IMR-90 (cell line): ENCODE measurements at regions not wholly inside any gene's neighbourhood (a gene's known extent, or its start where the extent isn't known, plus 50 kb on each side); places are given as distances from the start of the nearest gene placed in this dataset.

ENCODE experiments used
- ATAC-seq: fragments of 200-7000 bp; cut with Tn5 transposase; 2 replicates; pipeline ENCODE4 v1.9.1; 2020; ENCODE audit warnings: low read depth, mild to moderate bottlenecking, moderate library complexity
- BruUV-seq: library from RNA; stranded (reverse); fragments of 400-500 nt; replicated peaks from 2 replicates; lab custom pipeline; 2021; lab: Mats Ljungman, UMichigan
- CTCF ChIA-PET: fragments of 300-600 bp; formaldehyde crosslinking; extraction: SDS; loops from one replicate; lab custom pipeline; 2021; ENCODE audit warnings: antibody characterized with exemption; lab: Yijun Ruan, JAX
- POLR2A ChIA-PET: fragments of 300-600 bp; sonication (Branson Sonifier 250); formaldehyde crosslinking; loops from one replicate; lab custom pipeline; 2022; ENCODE audit warnings: antibody characterized with exemption; ENCODE audit not compliant: unreplicated experiment; lab: Charles Lee
- DNase-seq: peaks from one replicate; pipeline ENCODE4 v3.0.0; 2013
- H2AFZ ChIP-seq: replicated peaks from 2 replicates; pipeline ENCODE3; 2013; ENCODE audit warnings: low read length, mild to moderate bottlenecking; ENCODE audit not compliant: poor library complexity
- H2AK5ac ChIP-seq: 2 replicates; pipeline ENCODE4 v1.6.1; 2013; ENCODE audit warnings: low read depth, low read length, inconsistent platforms
- H2AK9ac ChIP-seq: replicated peaks from 2 replicates; pipeline ENCODE3; 2013; ENCODE audit warnings: mild to moderate bottlenecking, low read depth, low read length, moderate library complexity; ENCODE audit not compliant: poor library complexity
- H2BK120ac ChIP-seq: 2 replicates; pipeline ENCODE4 v1.6.1; 2013; ENCODE audit warnings: low read depth, low read length, inconsistent platforms
- H2BK15ac ChIP-seq: 3 replicates; pipeline ENCODE4 v1.6.1; 2013; ENCODE audit warnings: low read depth, low read length, inconsistent platforms
- H2BK20ac ChIP-seq: 2 replicates; pipeline ENCODE4 v1.6.1; 2013; ENCODE audit warnings: low read depth, mild to moderate bottlenecking, inconsistent platforms, low read length, moderate library complexity
- H2BK5ac ChIP-seq: 2 replicates; pipeline ENCODE4 v1.6.1; 2013; ENCODE audit warnings: mild to moderate bottlenecking, low read depth, low read length, inconsistent platforms; ENCODE audit not compliant: poor library complexity, severe bottlenecking
- H3K14ac ChIP-seq: replicated peaks from 2 replicates; pipeline ENCODE4 v1.6.1; 2013; ENCODE audit warnings: low read depth, low read length, inconsistent platforms
- H3K18ac ChIP-seq: 2 replicates; pipeline ENCODE4 v1.6.1; 2013; ENCODE audit warnings: low read depth, low read length, control low read depth
- H3K23ac ChIP-seq: 2 replicates; pipeline ENCODE4 v1.6.1; 2013; ENCODE audit warnings: low read depth, low read length, inconsistent platforms
- H3K27ac ChIP-seq: 2 replicates; pipeline ENCODE4 v1.5.1; 2013; ENCODE audit warnings: mild to moderate bottlenecking, control low read depth, low read length; ENCODE audit not compliant: insufficient read depth
- H3K27me3 ChIP-seq: 2 replicates; pipeline ENCODE4 v1.6.1; 2013; ENCODE audit warnings: low read length; ENCODE audit not compliant: control insufficient read depth, insufficient read depth
- H3K36me3 ChIP-seq: 2 replicates; pipeline ENCODE4 v1.6.1; 2013; ENCODE audit warnings: low read length, mixed read lengths; ENCODE audit not compliant: control insufficient read depth, insufficient read depth
- H3K4ac ChIP-seq: 2 replicates; pipeline ENCODE4 v1.6.1; 2013; ENCODE audit warnings: low read depth, low read length, inconsistent platforms
- H3K4me1 ChIP-seq: 2 replicates; pipeline ENCODE4 v1.6.1; 2013; ENCODE audit warnings: low read length, mixed read lengths; ENCODE audit not compliant: control insufficient read depth, insufficient read depth
- H3K4me2 ChIP-seq: 2 replicates; pipeline ENCODE4 v1.6.1; 2013; ENCODE audit warnings: low read depth, mild to moderate bottlenecking, control low read depth, low read length, moderate library complexity
- H3K4me3 ChIP-seq: 2 replicates; pipeline ENCODE4 v1.5.1; 2013; ENCODE audit warnings: low read depth, mild to moderate bottlenecking, control low read depth, low read length, moderate library complexity; ENCODE audit not compliant: insufficient read depth
- H3K56ac ChIP-seq: 2 replicates; pipeline ENCODE4 v1.6.1; 2013; ENCODE audit warnings: low read length, inconsistent platforms; ENCODE audit not compliant: insufficient read depth; ENCODE audit errors: extremely low read depth
- H3K79me1 ChIP-seq, 2 experiments: 2 replicates each; pipeline ENCODE4 v1.6.1; 2013; ENCODE audit warnings: low read length in 2 of 2, inconsistent platforms in 1 of 2, low read depth in 1 of 2
- H3K9ac ChIP-seq: 2 replicates; pipeline ENCODE4 v1.6.1; 2013; ENCODE audit warnings: low read depth, low read length, control low read depth
- H3K9me1 ChIP-seq: 2 replicates; pipeline ENCODE4 v1.6.1; 2013; ENCODE audit warnings: low read length, inconsistent platforms; ENCODE audit not compliant: insufficient read depth
- H3K9me3 ChIP-seq: 2 replicates; pipeline ENCODE4 v1.6.1; 2013; ENCODE audit warnings: low read length; ENCODE audit not compliant: control insufficient read depth, insufficient read depth
- H4K20me1 ChIP-seq: 2 replicates; pipeline ENCODE4 v1.6.1; 2013; ENCODE audit warnings: low read length, inconsistent platforms; ENCODE audit not compliant: insufficient read depth
- H4K5ac ChIP-seq: 2 replicates; pipeline ENCODE4 v1.6.1; 2013; ENCODE audit warnings: mild to moderate bottlenecking, low read depth, low read length, control low read depth
- H4K8ac ChIP-seq, 2 experiments: 2 replicates each; pipeline ENCODE4 v1.6.1; 2013; ENCODE audit warnings: low read depth in 2 of 2, low read length in 2 of 2, control low read depth in 1 of 2, inconsistent platforms in 1 of 2
- H4K91ac ChIP-seq: 2 replicates; pipeline ENCODE4 v1.6.1; 2013; ENCODE audit warnings: low read depth, low read length, inconsistent platforms; ENCODE audit not compliant: insufficient read depth
- BHLHE40 ChIP-seq: fragments of 150-350 bp; IDR thresholded peaks from 2 replicates; pipeline ENCODE4 v1.6.1; 2016; ENCODE audit warnings: mild to moderate bottlenecking, low read depth, low read length
- MAFK ChIP-seq: IDR thresholded peaks from 2 replicates; pipeline ENCODE4 v1.6.1; 2012; ENCODE audit warnings: low read depth, low read length, improper control_type of control experiment
- RCOR1 ChIP-seq: IDR thresholded peaks from 2 replicates; pipeline ENCODE4 v1.6.1; 2012; ENCODE audit warnings: mild to moderate bottlenecking, low read length, improper control_type of control experiment; ENCODE audit not compliant: insufficient replicate concordance
- WGBS, 2 experiments: methylation state at CpG; one replicate each; pipeline versions ENCODE4 v1.1.5 to v1.1.7; 2013; ENCODE audit warnings: missing lambda C conversion rate in 2 of 2; ENCODE audit not compliant: insufficient read length in 1 of 2; ENCODE audit errors: extremely low coverage in 2 of 2; 5-methylcytosine and 5-hydroxymethylcytosine counted together
- dilution Hi-C: fragments of 300-500 bp; cut with HindIII; formaldehyde crosslinking; loops from one replicate; pipeline ENCODE4 v1.14.3; 2018; ENCODE audit warnings: low sequenced_read_pairs; ENCODE audit not compliant: unreplicated experiment
- in situ Hi-C: fragments of 300-500 bp; cut with MboI; formaldehyde crosslinking; loops from 3 replicates; pipeline ENCODE4 v1.14.3; 2019; ENCODE audit warnings: low sequenced_read_pairs, inconsistent platforms, mixed read lengths
- intact Hi-C: fragments of 100-400 bp; cut with micrococcal nuclease; formaldehyde crosslinking; loops from 2 replicates; pipeline ENCODE4 v1.10.0; 2022

DNA sequence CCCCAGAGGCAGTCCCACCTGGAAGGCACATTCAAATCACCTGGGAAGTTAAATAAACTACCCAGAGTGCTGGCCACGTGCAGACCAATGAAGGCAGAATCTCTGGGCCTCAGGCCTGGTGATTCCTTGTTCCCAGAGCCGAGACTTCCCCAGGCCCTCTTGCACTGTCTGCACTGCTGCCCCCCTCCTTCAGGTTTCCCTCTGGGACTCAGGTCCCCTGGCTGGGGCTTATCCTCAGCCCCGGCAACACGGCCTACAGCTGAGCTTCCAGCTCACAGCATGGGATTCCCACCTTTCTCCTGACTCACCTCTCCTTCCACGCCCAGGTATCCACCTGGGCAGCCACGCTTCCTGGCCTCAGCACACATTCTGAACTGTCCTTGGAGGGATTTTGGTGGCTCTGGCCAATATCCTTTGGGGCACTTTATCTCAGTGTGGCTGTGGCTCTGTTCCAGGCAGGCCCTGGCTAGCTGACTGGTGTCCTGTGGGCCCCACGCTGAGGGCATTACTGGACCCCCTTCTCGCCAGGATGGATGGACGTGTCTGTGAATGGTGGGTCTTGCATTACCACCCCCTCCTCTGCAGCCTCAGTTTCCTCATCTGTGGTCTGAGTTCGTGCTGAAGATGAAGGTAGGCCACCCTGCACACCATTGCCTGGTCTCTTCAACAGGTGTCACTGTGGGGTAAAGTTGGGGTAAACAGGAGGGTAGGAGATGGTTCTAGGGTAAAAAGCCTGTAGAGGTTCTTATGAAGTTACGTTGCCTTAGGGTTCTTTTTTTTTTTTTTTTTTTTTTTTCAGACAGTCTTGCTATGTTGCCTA lies 165.7 kb downstream of the IRF8 start:
- Histone ChIP-seq H3K4me2 (no peak overlapping the region), H3K4me3 (no peak overlapping the region), H2BK5ac (no peak overlapping the region), H2BK15ac (no peak overlapping the region), H2BK120ac (no peak overlapping the region), H3K4me1 (no peaks in the 10 kb centered on the region), H3K27ac (no peak overlapping the region), H4K91ac (no peak overlapping the region), H2AK9ac (peak overlapping the region; percentile 72), H3K23ac (no peak overlapping the region), H4K20me1 (no peaks in the 10 kb centered on the region), H2AK5ac (no peak overlapping the region), H3K14ac (no peak overlapping the region), H3K36me3 (no peaks in the 10 kb centered on the region), H3K9ac (no peak overlapping the region), H3K79me1 (no peaks in the 10 kb centered on the region), H3K18ac (no peak overlapping the region), H2BK20ac (no peak overlapping the region), H3K9me3 (no peaks in the 10 kb centered on the region), H3K4ac (no peak overlapping the region), H3K56ac (no peak overlapping the region), H3K9me1 (no peaks in the 10 kb centered on the region; the same call in 1 of the 2 replicates), H2AFZ (no peak overlapping the region), H3K27me3 (peaks cover 31% of the 10 kb centered on the region), H4K8ac (no peak overlapping the region), H4K5ac (no peak overlapping the region)
- WGBS, 2 experiments, result 88% methylated on average over 6 of the region's 11 CpGs; no CpG with 5 or more reads in 1 of the 2 experiments
- TF ChIP-seq MAFK, result no peak
- no peak for TF ChIP-seq RCOR1
- no peak for TF ChIP-seq BHLHE40
- intact Hi-C loops (no loop called here), dilution Hi-C loops (no loop called here), in situ Hi-C loops (no loop called here)
- ATAC-seq (no peak), DNase-seq (no peak)
- no TSS peak for BruUV-seq
- ChIA-PET POLR2A (no interaction called here), CTCF (interaction anchor here (0.6 to 1.1 kb wide), 2 partner anchors 243 to 696 kb away, joined by 3 read pairs; no protein-coding TSS in a partner anchor)
